ENCODE measurements at regions not wholly inside any gene's neighbourhood (a gene's known extent, or its start where the extent isn't known, plus 50 kb on each side); places are given as distances from the start of the nearest gene placed in this dataset.

GRCh38 chr11:19661827-19662226, 50.8 kb upstream of the NAV2 start:
- DNase-seq (ENCODE audit: low spot score), result no peak

DNA sequence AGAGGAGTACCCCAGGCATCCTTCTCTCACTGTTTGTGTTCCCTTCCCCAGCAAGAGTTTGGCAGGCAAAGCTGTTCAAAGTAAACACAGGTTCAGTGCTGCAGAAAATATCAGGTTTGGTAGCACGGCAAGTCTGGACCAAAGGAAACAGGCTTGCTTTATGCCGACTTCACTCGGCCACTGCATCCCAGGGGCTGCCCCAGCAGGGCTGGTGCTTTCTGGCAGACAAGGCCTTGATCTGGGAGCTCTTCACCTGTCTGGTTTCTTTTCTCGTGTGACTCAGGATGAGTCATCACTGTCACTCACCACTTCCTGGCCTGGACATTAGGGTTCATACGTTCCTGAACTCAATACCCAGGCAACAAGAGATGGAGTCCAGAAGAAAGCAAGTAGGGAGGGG, 52.6 kb upstream of the NAV2 start:
- DNase-seq (ENCODE audit: low spot score), result peak; percentile 97

DNA sequence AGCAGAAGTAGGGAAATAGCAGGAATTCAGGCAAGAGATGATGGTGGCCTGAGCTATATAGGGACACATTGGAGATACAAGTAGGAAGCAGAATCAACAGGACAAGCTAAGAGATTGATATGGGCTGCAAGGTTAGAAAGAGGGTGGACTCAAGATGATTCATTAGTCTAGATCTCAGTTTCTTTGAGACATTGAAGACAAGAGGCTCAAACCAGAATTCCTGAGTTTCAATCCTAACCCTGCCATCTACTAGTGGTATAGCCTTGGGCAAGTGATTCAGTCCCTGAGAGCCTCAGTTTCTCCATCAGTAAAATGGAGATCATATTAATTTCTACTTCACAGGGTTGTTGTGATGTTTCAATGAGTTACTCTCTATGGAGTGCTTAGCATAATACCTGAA, 53.1 kb upstream of the NAV2 start:
- peak; percentile 38 for DNase-seq (ENCODE audit: low spot score)

- DNase-seq (ENCODE audit: low spot score), result no peak
Observed at GRCh38 chr11:19658344-19658743, 54.3 kb upstream of the NAV2 start.

DNA sequence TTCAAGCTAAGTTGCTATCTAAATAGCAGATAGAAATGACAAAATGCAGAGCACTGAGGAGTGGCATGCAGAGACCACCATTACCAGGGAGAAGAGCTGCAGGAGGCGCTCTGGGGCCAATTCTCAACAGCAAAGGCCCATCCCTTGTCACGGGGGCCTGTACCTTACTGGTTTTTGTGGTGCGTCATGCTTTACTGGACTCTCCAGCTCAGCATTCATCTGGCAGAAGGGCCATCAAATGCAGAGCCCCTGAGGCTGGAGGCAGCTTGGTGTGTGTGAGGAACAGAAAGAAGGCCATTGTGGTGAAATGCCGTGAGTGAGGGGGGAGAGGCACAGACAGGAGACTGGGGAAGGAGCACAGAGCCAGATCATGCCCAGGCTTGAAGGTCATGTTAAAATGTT, 56.5 kb upstream of the NAV2 start:
- DNase-seq (ENCODE audit: low spot score), result no peak

DNA sequence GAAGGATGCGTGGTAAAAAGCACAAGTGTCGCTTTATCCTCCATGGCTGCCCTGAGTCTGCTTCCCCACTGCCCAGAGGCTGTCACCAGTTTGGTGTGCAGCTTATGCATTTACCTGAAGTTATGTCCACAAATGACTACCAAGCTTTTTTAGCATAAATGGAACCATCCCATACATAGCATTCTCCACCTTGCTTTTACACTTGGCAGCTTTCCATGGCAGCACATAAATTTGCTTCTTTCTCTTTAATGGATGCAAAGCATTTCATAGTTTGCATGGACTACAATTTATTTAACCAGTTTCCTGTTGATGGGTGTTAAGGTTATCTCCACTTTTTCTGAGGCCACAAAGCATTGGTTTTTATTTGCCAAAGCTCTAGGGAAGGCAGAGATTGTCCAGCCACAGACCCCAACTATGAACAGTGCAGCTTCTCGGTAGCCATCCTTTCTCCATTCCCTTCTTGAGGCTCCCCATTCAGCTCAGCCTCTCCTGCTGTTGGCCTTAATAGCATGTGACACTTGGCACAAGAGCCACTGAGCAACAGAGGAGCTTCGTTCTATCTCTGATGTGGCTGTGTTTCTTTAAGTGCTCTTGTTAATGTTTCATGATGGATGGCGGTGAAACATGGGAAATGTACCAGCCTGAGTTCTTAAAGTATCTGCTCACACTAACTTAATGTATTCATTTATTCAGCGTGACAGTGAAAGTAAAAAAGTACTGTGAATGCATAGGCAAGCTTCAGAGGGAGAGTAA, 59.8 kb upstream of the NAV2 start:
- peak; percentile 43 for DNase-seq (ENCODE audit: low spot score)

DNA sequence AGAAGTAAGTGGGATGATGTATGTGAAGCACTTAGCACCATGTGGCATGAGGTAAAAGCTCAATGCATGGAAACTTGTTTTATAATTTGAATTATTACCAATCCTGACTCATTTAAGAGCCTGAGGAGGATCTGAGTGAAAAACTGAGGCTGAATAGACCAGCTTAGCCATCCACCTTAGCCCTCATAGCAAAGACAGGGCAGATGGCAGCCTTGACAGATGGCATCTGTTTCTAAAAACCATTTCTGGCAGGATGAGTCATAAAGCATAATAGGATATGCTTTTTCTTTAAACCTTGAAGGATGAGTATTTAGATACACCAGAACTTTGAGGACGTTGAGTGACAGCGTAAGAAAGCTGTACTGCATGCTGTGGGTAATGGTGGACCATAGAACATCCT, 61.0 kb upstream of the NAV2 start:
- no peak for DNase-seq (ENCODE audit: low spot score)

DNA sequence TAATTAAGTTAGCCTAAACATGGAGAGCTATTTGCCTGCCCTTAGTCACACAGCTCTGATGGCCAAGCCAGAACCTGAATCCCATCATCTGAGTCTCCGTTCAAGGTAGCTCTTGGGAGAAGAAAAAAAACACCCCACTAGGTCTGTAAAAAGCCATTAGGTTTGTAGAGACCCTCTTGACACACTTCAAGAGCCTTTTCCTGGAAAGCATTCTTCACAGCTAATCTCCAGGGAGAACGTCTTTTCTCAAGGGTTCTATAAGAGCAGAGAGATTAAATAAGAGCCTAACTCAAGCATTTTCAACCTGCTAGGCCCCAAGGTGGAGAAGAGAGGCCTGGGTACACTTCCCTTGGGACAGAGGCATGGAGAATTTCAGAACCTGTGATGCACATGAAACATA, 61.6 kb upstream of the NAV2 start:
- no peak for DNase-seq (ENCODE audit: low spot score)

GRCh38 chr11:19650467-19650866, 62.2 kb upstream of the NAV2 start:
- DNase-seq (ENCODE audit: low spot score), result no peak

DNA sequence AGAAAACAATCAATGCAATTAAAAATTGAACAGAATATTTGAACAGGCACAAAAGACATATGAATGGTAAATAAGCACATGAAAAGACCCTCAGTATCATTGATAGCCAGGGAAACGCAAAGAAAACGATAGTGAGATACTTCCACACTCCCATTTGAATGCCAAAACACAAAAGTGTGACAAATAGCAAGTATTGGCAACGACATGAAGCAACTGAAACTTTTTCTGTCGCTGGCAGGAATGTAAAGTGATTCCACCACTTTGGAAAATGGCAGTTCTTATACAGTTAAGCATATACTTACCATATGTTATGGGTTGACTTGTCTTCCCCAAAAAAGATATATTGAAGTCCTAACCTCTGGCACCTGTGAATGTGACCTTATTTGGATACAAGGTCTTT, 62.9 kb upstream of the NAV2 start:
- no peak for DNase-seq (ENCODE audit: low spot score)

DNA sequence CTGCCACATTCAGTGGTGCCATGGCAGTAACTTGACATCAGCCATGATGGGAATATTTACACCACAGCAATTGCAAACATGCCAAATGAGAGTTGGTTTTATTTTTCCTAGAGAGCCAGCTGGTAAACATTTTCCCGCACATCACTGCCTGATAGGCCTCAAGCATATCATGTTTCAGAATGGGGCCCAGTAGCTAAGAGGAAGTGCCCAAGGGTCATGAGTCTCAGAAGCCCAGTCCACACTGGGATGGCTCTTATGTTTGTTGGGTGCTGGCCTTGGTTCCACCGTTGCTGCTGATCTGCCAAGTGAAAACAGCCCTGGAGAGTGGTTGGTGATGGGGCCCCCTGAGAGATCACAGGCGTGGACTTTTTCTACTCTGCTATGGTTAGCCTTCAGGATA, 64.3 kb upstream of the NAV2 start:
- no peak for DNase-seq (ENCODE audit: low spot score)

DNA sequence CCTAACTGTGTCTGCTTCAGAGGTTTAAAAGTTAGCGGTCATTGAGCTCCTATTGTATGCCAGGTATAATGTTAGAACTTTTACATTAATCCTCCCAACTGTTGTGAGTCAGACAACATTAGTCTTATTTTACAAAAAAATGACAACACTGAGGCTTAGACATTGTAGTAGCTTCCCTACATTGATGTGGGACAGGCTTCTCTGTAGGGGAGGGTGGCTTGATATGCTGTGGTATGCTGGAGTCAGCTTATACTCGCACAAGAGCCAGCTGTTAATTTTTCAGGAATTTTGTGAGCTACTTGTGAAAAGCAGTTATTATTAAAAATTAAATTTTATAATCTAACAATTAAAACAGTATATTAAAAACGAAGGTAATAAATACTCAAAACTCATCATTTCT, 64.8 kb upstream of the NAV2 start:
- DNase-seq (ENCODE audit: low spot score), result no peak

DNA sequence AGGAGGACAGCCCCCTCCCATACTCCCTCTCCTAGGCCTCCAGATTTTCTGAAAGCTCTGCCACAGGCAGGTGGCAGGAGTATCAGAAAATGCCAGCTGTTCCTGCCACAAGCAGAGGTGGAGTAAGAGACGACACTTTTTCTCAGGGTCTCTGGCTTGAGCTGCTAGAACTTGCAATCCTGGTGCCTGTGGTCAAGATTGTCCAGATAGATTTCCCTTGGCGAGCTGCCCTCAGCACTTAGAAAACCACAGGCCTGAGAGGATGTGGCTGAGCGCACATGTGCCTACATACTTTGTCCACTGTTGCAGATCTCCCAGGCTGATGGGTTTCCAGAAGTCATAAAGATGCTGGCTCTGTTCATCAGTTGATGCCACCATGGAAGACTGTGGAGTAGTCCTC, 65.7 kb upstream of the NAV2 start:
- peak; percentile 88 for DNase-seq (ENCODE audit: low spot score)

- peak; percentile 34 for DNase-seq (ENCODE audit: low spot score)
Observed at GRCh38 chr11:19646308-19646707, 66.3 kb upstream of the NAV2 start.

- no peak for DNase-seq (ENCODE audit: low spot score)
Observed at GRCh38 chr11:19644316-19644715, 68.3 kb upstream of the NAV2 start.

- DNase-seq (ENCODE audit: low spot score), result no peak
Observed at GRCh38 chr11:19642185-19643158, 70.2 kb upstream of the NAV2 start.

DNA sequence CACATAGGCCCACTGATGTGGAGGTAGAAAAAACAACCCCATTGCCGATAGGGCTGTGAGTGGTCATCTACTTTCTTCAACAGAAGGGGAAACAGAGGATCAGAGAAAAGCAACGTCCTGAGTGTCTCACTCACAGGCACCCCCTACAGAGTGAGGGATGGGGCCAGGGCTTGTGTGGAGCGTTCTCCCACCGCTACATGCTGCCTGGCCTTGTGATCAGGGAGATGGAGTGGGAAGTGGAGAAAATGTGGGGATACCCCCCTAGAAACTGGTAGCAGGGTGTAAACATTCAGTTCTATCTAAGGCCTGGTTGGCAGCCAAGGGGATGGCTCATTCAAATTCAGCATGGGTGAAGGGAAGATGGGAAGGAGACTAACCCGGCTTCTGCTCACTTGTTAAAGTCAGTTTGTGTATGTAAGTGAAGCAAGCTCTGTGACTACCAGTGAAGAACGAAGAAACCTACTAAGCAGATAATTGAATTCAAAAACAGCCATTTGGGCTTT, 73.0 kb upstream of the NAV2 start:
- DNase-seq (ENCODE audit: low spot score), result no peak

DNA sequence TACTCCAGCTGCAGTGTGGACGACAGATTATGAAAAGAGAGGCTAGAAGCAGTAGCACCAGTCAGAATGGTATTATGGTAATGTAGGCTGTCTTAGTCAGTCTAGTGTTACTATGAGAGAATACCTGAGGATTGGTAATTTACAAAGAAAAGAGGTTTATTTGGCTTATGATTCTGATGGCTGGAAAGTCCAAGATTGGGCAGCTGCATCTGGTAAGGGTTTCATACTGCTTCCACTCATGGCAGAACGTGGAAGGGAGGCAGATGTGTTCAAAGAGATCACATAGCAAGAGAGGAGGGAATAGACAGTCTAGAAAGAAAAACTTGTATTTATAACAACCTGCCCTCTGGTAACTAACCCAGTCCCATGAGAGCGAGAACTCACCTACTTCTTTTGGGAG, 77.3 kb upstream of the NAV2 start:
- DNase-seq (ENCODE audit: low spot score), result no peak

- DNase-seq (ENCODE audit: low spot score), result no peak
Observed at GRCh38 chr11:19633276-19633675, 79.4 kb upstream of the NAV2 start.

GRCh38 chr11:19632499-19632834, 80.2 kb upstream of the NAV2 start:
- DNase-seq (ENCODE audit: low spot score), result peak; percentile 10

- no peak for DNase-seq (ENCODE audit: low spot score)
Observed at GRCh38 chr11:19631712-19632498, 80.7 kb upstream of the NAV2 start.

- no peak for DNase-seq (ENCODE audit: low spot score)
Observed at GRCh38 chr11:19628018-19628417, 84.6 kb upstream of the NAV2 start.

All from kidney tubule cell (primary cell).